HG03159 (cell line): ENCODE measurements at regions not wholly inside any gene's neighbourhood (a gene's known extent, or its start where the extent isn't known, plus 50 kb on each side); places are given as distances from the start of the nearest gene placed in this dataset.
A peak's percentile ranks its signal among the peaks of the same experiment; 100 is the strongest.
"Not testable (repeated sequence)": the region's sequence is repeated elsewhere in the genome, so short reads cannot be mapped to it uniquely, and the experiment has no call there.

ENCODE experiments used
- ATAC-seq: cut with Tn5 transposase; IDR thresholded peaks from one replicate; pipeline ENCODE4 v1.9.1; 2021; ENCODE audit warnings: mild to moderate bottlenecking, moderate library complexity; ENCODE audit not compliant: unreplicated experiment

- ATAC-seq, result not testable (repeated sequence)
Measured at GRCh38 chr21:35552483-35552882, 503.4 kb upstream of the RUNX1 start.

GRCh38 chr21:35548904-35549615 is 500.0 kb upstream of the RUNX1 start:
- ATAC-seq, result no peak

- no peak for ATAC-seq
Measured at GRCh38 chr21:35547946-35548774, 499.1 kb upstream of the RUNX1 start.

- ATAC-seq, result no peak
Measured at GRCh38 chr21:35543746-35544145, 494.6 kb upstream of the RUNX1 start.

GRCh38 chr21:35540950-35541638 is 492.0 kb upstream of the RUNX1 start:
- no peak for ATAC-seq

GRCh38 chr21:35538386-35538785 is 489.3 kb upstream of the RUNX1 start:
- no peak for ATAC-seq

GRCh38 chr21:35537604-35538003 is 488.5 kb upstream of the RUNX1 start:
- no peak for ATAC-seq

GRCh38 chr21:35533893-35534292 is 484.8 kb upstream of the RUNX1 start:
- no peak for ATAC-seq

- ATAC-seq, result no peak
Measured at GRCh38 chr21:35530766-35531165, 481.7 kb upstream of the RUNX1 start.

GRCh38 chr21:35529171-35529863 is 480.2 kb upstream of the RUNX1 start:
- ATAC-seq, result peak; percentile 47

- ATAC-seq, result peak; percentile 51
Measured at GRCh38 chr21:35528116-35529042, 479.3 kb upstream of the RUNX1 start.

- ATAC-seq, result no peak
Measured at GRCh38 chr21:35527358-35527757, 478.3 kb upstream of the RUNX1 start.

- ATAC-seq, result no peak
Measured at GRCh38 chr21:35525443-35525842, 476.3 kb upstream of the RUNX1 start.

- ATAC-seq, result no peak
Measured at GRCh38 chr21:35521852-35522505, 472.9 kb upstream of the RUNX1 start.

GRCh38 chr21:35521293-35521692 is 472.2 kb upstream of the RUNX1 start:
- no peak for ATAC-seq

- no peak for ATAC-seq
Measured at GRCh38 chr21:35520856-35521255, 471.8 kb upstream of the RUNX1 start.

- no peak for ATAC-seq
Measured at GRCh38 chr21:35520302-35520701, 471.2 kb upstream of the RUNX1 start.

GRCh38 chr21:35517865-35518264 is 468.8 kb upstream of the RUNX1 start:
- no peak for ATAC-seq

GRCh38 chr21:35516292-35516691 is 467.2 kb upstream of the RUNX1 start:
- not testable (repeated sequence) for ATAC-seq
